ENCODE measurements at regions not wholly inside any gene's neighbourhood (a gene's known extent, or its start where the extent isn't known, plus 50 kb on each side); places are given as distances from the start of the nearest gene placed in this dataset.

DNA sequence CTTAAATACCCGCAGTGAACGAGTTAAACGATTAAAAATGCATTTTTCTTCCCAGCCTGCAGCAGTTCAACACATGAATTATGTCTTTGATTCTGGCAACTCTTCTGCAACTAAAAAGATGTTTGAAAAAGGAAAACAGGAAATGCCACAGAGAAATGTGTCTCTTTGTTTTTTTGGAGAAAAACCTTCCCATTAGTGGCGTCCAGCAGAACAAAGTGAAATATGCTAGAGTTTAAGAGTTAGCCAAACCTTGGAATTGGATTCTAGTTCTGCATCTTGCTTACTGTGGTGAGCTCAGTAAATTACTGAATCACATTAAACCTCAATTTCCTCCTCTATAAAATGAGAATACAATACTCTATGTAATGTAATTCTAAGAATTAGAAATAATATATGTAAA lies 900.2 kb upstream of the ACVR2A start:
- in situ Hi-C loops (cut with MboI; ENCODE audit: low sequenced_read_pairs), result no loop called here

DNA sequence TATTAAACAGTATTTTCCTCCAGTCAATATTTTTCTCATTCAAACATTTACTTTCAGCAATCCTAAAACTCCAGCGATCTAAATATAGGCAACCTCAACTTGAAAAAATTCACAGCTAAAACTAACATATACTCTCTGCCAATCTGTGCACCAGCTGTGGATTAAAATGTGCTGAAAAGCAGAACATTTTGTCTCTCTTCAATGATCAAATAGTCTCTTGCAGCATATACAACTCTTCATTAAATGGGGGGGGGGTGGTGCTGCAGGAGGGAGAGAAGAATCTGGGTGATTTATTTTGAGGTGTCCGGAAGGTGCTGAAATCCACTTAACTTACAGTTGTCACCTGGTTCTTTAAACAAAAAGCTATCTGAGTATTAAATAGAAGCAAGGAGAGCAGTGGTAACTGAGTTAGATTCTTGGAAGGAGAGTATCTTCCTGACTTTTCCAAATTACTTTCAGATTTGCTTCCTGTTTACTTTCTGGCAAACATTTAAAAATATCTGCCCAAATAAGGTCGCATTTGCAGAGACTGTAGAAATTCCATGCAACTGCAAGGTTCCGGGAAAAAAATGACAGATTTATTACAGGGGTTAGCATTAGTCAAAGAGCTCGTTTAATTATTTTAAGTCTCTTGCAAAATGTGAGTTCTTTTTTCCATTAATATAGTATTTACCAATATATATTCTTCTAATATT lies 904.7 kb upstream of the ACVR2A start:
- in situ Hi-C loops (cut with MboI; ENCODE audit: low sequenced_read_pairs), result no loop called here

DNA sequence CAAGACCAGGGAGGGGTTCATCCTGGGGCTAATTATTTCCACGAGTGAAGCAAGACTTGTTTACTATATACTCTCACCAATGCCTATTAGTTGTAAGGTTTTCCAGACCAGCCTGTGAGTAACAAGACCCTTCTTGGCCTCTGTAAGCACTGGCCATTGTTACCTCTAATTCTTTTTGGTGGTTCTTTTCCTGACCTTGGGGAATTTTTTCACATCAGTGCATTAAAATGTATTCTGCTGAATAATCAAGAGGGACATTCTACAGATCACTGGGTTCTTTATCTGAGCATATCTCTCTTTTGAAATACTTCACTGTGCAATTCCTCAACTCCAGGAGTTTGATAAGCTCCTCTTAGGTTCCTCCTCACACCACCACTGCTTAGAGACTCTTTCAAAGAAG lies 909.9 kb upstream of the ACVR2A start:
- in situ Hi-C loops (cut with MboI; ENCODE audit: low sequenced_read_pairs), result no loop called here

DNA sequence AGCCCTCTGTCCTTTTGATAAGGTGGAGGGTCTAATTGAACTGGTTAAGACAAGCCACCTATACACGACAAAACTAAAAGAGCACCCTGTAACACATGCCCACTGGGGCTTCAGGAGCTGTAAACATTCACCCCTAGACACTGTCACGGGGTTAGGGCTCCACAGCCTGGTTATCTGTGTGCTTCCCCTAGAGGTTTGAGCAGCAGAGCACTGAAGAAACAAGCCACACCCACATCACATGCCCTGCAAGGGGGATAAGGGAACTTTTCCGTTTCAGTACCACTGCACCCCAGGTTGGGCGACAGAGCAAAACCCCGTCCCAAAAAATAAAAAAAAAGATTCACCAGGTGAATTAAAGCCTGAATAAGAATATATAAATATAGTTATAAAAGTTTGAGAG lies 913.7 kb upstream of the ACVR2A start:
- in situ Hi-C loops (cut with MboI; ENCODE audit: low sequenced_read_pairs), result no loop called here

DNA sequence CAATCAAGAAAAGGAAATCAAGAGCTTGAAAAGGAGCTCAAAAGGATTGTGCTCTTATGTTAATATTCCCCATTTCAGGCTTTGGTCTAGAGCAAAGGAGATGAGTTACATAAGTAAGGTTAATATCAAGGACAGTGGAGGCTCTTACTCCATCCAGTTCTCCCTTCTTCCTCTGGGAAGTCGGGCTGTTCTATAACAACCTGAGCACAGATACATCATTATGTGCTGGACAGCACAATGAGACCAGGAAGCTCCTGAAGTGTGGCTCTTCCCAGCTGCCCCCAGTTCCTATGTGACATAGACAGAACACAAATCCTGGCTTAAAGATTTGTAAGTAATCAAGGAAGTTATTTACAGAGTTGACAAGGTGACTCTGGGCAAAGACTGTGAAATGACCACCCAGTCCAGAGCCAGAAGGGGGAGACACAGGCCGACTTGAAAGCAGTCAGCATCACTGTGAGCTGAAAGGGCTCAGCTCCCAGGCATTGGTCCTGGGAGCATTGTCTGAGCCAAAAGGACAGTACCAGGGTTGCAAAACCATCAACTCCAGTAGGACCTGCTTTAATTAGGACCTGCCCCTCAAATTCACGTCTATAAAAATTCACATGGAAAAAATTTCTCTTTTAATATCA lies 917.6 kb upstream of the ACVR2A start:
- in situ Hi-C loops (cut with MboI; ENCODE audit: low sequenced_read_pairs), result no loop called here

DNA sequence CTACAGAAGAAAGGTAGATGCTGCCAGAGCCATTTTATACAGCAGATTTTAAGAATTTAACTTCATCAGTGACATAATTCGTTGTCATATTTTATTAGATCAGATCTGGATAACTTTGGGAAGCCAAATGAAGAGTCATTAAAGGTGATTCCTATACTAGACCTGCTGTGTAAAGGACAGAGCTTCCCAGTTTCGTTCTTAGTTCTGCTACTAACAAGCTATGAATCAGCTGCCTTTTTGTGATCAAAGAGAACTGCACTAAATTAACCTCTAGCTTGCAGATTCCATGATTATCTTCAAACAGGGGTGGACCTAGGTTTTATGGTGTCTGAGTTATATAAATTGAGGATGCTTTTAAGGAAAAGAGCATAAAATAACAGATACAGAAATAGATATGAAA lies 926.5 kb upstream of the ACVR2A start:
- in situ Hi-C loops (cut with MboI; ENCODE audit: low sequenced_read_pairs), result no loop called here

DNA sequence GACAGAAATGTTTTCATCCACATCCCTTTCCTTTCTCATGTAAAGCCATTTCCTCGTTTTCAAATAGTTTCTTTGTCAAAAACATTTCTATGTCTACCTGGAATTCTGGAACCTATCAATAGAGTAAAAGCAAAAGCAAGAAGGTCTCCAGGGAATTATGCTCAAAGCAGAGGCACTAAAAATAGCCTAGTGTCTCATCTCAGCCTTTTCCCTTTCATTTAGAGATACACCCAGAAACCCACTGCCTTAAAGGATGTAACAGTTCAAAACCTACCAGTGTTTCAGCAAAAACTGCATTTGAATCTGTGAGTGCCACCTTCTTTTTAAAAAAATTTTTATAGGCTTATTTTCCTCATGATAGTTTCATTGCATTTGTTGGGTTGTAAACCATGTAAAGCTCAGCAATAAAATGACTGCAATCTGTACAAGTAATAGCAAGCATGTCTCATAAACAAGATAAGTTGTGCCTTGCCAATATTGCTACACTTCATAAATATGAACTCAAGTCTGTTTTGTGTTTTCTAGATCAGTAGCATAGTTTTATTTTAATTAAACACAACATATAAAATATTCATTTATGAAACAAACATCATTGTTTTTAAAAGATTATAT lies 927.3 kb upstream of the ACVR2A start:
- in situ Hi-C loops (cut with MboI; ENCODE audit: low sequenced_read_pairs), result no loop called here

DNA sequence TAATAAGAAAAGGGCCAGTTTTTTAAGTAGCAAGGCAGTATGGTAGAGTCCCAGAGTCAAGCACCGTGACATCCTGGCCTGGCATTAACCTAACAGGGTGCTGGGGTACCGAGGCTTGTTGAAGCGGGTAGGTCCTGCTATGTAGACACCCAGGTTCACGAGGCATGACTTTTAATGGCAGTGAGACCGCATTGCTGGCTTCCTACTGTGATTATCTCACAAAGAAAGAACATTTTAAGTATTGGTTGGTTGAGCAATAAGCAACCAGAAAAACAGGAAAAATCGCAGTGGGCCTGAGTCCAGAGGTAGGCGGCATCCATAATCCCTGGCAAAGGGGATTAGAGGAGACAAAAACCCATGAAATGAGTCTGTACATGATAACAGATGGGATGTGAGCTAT lies 927.9 kb upstream of the ACVR2A start:
- in situ Hi-C loops (cut with MboI; ENCODE audit: low sequenced_read_pairs), result no loop called here

DNA sequence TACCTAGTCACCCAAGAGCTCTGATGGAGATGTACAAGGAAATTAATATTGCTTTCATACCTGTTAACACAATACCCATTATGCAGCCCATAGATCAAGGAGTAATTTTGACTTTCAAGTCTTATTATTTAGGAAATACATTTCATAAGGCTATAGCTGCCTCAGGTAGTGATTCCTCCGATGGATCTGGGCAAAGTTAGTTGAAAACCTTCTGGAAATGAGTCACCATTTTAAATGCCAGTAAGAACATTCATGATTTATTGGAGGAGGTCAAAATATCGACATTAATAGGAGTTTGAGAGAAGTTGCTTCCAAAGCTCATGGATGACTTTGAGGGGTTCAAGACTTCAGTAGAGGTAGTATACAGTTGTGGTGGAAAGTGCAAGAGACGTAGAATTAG lies 931.4 kb upstream of the ACVR2A start:
- in situ Hi-C loops (cut with MboI; ENCODE audit: low sequenced_read_pairs), result no loop called here

DNA sequence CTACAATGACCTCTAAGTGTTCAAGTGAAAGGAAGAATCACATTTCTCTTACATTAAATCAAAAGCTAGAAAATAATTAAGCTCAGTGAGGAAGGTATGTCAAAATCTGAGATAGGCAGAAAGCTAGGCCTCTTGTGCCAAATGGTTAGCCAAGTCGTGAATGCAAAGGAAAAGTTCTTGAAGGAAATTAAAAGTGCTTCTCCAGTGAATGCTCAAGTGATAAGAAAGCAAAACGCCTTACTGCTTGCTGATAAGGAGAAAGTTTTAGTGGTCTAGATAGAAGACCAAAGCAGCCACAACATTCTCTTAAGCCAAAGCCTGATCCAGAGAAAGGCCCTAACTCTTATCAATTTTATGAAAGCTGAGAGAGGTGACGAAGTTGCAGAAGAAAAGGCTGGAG lies 932.3 kb upstream of the ACVR2A start:
- in situ Hi-C loops (cut with MboI; ENCODE audit: low sequenced_read_pairs), result no loop called here

DNA sequence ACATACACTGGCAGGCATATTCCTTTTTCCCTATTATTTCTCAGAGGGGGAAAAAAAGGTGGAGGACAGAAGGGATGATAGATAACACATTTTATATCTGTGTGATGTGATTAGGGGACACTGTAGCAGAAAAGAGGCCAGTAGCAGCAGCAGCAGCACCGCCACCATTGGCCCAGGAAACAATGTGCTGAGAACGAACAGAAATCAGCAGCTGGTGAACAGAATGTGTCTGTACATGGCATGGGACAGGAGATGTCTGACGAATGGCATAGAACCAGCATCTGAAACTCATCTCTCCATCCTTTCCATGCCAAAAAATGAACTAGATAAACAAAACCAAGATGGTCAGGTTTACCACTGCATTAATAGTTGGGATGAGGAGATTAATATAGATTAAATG lies 936.1 kb upstream of the ACVR2A start:
- in situ Hi-C loops (cut with MboI; ENCODE audit: low sequenced_read_pairs), result no loop called here

DNA sequence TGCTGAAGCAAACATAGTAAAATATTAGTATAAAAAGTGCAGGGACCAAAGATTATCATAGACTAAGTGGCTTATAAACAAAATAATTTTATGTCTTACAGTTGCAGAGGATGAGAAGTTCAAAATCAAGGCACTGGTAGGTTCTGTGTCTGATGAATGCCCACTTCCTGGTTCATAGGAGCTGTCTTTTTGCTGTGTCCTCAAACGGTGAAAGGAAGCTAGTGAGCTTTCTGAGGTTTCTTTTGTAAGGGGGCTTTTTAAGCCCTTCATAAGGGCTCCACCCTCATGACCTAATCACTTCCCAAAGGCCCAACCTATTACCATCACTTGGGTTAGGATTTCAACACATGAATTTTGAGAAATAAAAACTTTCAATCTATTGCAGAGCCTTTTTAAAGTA lies 946.7 kb upstream of the ACVR2A start:
- in situ Hi-C loops (cut with MboI; ENCODE audit: low sequenced_read_pairs), result no loop called here

DNA sequence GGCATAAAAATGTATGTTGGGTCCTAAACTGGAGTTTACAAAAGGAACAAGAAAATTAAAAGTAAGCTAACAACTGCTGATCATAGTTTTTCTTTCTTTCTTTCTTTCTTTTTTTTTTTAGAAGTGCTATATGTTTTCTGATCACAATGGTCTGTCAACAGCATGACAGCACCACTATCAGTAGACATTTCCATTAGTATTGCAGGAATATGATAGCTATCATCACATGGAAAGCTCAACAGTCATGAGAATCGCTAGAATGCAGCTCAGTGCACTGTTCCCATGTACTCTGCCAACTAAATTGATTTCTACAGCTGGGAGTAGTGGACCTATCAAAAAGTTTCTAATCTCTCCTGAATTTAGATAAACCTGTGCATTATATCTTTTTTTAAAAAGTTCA lies 950.3 kb upstream of the ACVR2A start:
- in situ Hi-C loops (cut with MboI; ENCODE audit: low sequenced_read_pairs), result no loop called here

DNA sequence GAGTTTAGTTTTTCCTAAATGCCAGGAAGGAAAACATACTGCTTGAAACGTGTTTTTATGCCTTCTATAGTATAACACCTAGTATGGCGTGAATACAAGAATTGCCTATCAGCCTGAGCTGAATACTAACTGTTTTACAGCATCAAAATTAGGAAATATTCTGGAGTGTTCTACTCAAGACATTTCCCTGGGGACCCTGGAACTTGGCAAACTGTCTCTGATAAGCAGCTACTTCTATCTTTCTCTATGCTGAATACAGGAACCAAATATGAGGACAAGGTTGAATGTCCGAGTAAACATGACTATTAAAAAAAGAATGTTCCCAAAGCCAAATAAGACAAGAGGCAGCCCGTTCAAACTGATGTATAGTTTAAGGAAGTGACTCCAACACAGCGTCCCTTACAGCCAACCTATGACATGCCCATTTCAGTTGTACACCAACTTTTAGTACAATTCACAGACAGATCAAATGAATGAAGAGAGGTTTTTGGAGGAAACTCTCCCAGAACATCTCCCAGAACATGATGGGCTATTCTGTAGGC lies 951.3 kb upstream of the ACVR2A start:
- in situ Hi-C loops (cut with MboI; ENCODE audit: low sequenced_read_pairs), result no loop called here

DNA sequence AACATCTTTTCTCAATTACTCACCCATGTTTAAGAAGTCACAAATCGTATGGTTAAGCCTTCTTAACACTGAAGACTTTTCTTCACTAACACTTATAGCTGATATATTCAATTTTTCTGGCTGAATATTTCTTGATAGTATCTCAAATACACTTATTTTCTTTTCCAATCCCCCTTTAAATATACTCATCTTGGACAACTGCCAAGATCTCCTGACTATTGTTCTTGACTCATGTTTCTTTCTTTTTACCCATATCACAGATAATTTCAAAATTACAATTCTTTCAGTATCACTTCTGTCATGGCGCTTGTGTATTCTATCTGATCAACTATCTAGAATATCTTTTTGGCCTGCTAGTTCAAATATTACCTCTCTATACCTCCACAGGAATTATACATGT lies 954.3 kb upstream of the ACVR2A start:
- in situ Hi-C loops (cut with MboI; ENCODE audit: low sequenced_read_pairs), result no loop called here

DNA sequence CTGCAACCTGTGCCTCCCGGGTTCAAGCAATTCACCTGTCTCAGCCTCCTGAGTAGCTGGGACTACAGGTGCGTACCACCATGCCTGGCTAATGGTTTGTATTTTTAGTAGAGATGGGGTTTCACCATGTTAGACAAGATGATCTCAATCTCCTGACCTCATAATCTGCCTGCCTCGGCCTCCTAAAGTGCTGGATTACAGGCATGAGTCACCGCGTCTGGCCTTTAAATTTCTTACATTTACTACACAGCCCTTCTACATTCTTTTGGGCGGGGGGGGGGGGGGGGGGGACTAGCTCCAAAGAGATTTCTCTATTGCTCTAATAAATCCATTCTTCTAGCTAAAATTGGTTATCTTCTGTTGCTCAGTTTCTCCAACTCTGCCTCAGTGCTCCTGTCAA lies 964.9 kb upstream of the ACVR2A start:
- in situ Hi-C loops (cut with MboI; ENCODE audit: low sequenced_read_pairs), result no loop called here

DNA sequence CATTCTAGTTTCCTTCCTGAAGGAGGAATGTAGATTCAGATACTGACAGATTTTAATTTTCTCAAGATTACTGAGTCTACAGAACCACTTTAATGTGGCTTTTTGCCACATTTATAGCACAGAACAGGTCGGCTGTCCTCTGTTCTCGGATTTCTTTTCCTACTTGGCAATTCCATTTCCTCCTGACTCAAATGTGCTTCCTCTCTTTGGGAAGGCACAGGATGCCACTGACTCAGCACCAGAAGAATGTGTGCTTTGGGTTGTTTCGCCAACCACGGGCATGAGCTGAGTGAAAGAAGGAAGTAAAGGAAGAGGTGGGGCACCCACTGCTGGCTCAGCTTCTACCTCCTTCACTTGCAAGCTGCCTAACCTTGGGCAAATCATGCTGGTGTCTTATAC lies 970.6 kb upstream of the ACVR2A start:
- in situ Hi-C loops (cut with MboI; ENCODE audit: low sequenced_read_pairs), result no loop called here

DNA sequence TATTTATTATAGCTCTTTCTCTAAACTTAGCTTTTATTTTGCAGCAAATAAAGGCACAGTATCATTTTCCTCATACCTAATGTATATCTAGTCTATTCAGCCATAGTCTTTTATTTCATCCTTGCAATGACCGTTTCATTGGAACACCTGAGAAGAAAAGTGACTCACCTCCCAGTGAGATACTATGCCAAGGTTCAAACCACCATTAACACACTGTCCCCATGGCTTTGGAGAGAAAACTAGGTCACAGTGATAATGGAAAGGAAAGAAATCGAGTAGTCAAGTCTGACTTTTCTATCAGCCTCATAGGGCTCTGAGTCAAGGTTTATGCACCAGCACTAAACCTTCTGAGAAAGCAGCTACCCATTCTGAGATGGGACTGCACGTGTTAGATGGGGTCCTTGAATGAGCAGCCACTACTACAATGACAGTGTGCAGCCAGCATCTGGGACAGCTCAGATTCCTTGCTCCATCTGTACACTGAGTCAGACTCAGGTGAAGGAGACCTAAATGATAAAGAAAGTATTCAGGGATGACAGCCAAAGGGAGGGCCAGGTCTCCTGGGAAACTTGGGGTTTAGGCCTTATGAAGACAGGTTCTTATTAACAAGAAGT lies 971.1 kb upstream of the ACVR2A start:
- in situ Hi-C loops (cut with MboI; ENCODE audit: low sequenced_read_pairs), result no loop called here

DNA sequence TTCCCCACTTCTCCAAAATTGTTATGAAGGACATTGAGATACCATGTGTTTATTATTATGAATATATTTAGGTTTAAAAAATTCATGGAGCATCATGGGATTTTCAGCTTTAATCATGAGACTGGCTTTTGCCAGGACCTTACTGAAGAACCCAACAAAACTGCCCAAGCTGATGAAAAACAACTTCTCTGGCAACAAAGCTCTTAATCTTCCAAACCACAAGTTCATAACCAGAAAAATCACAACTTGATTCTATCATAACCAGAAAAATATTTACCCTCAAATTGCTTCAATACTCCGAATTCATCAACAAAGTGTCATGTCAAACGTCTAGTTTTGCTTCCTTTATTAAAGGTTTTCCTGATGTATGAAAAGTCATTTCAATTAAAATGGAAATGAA lies 971.8 kb upstream of the ACVR2A start:
- in situ Hi-C loops (cut with MboI; ENCODE audit: low sequenced_read_pairs), result no loop called here

DNA sequence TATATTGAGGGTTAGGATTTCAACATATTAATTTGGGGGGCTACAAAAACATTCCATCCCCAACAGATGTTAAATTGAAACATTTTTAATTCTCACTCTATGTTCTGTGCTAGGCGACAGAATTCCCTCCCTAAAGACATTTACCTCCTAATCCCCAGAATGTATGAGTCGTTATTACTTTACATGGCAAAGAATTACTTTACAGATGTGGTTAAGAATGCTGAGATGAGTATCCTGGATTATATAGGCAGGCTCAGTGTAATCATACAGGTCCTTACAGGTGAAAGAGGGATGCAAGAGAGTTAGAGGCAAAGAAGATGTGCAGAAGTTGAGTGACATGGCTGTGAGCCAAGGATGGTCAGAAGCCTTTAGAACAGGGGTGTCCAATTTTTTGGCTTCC lies 974.1 kb upstream of the ACVR2A start:
- in situ Hi-C loops (cut with MboI; ENCODE audit: low sequenced_read_pairs), result no loop called here

DNA sequence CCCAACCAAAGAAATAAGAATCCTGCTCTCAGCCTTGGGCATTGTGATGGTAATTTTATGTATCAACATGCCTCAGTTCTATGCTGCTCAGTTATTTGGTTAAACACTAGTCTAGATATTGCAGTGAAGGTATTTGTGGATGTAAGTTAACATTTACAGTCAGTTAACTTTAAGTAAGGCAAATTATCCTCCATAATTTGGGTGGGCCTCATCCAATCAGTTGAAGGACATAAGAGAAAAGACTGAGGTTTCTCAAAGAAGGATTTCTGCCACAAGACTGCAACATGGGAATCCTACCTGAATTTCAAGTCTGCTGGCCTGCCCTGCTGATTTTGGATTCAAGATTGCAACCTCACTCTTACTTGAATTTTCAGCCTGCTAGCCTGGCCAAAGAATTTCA lies 975.5 kb upstream of the ACVR2A start:
- in situ Hi-C loops (cut with MboI; ENCODE audit: low sequenced_read_pairs), result no loop called here

DNA sequence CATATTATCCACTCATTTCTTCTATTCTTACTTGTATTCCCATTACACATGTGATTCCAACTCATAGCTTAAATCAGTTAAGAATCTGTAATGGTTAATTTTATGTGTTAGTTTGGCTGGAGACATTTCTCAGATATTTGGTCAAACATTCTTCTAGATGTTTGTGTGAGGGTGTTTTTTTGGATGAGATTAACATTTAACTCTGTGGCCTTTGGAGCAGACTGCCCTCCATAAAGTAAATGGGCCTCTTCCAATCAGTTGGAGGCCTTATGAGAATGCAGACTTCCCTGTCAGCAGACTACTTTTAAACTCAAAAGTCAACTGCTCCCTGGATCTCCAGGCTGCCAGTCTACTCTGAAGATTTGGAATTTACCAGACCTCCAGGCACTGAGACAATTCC lies 976.8 kb upstream of the ACVR2A start:
- in situ Hi-C loops (cut with MboI; ENCODE audit: low sequenced_read_pairs), result no loop called here
